Ovary (tissue), 3 donors: ENCODE measurements at regions not wholly inside any gene's neighbourhood (a gene's known extent, or its start where the extent isn't known, plus 50 kb on each side); places are given as distances from the start of the nearest gene placed in this dataset.

Experiments
- CTCF ChIP-seq, 3 donors: fragments of 450-650 bp in 2 of 3; fragments of 200-600 bp in 1 of 3; IDR thresholded peaks; one replicate each; pipeline versions ENCODE4 v1.5.1 to v1.8.0; 2016 to 2022; ENCODE audit warnings: antibody characterized with exemption in 3 of 3, mild to moderate bottlenecking in 1 of 3
- EP300 ChIP-seq: sonication (generic); formaldehyde crosslinking; IDR thresholded peaks from one replicate; pipeline ENCODE4 v1.6.1; 2017; ENCODE audit warnings: antibody characterized with exemption
- POLR2A ChIP-seq: fragments of 450-650 bp; IDR thresholded peaks from one replicate; pipeline ENCODE4 v1.6.1; 2017; ENCODE audit warnings: antibody characterized with exemption, mild to moderate bottlenecking, moderate library complexity
- donor health status: DM: no; HTN: no; CAD: no.

GRCh38 chr16:55154262-55154661, 169.7 kb upstream of the IRX6 start:
- TF ChIP-seq CTCF (IDR thresholded peaks at IDR 0.05) (no peak), POLR2A (no peak), EP300 (no peak)
